IMR-90 (cell line): ENCODE measurements at regions not wholly inside any gene's neighbourhood (a gene's known extent, or its start where the extent isn't known, plus 50 kb on each side); places are given as distances from the start of the nearest gene placed in this dataset.

ENCODE experiments used
- ATAC-seq: fragments of 200-7000 bp; cut with Tn5 transposase; 2 replicates; pipeline ENCODE4 v1.9.1; 2020; ENCODE audit warnings: low read depth, mild to moderate bottlenecking, moderate library complexity
- BruUV-seq: library from RNA; stranded (reverse); fragments of 400-500 nt; replicated peaks from 2 replicates; lab custom pipeline; 2021; lab: Mats Ljungman, UMichigan
- CTCF ChIA-PET: fragments of 300-600 bp; formaldehyde crosslinking; extraction: SDS; loops from one replicate; lab custom pipeline; 2021; ENCODE audit warnings: antibody characterized with exemption; lab: Yijun Ruan, JAX
- POLR2A ChIA-PET: fragments of 300-600 bp; sonication (Branson Sonifier 250); formaldehyde crosslinking; loops from one replicate; lab custom pipeline; 2022; ENCODE audit warnings: antibody characterized with exemption; ENCODE audit not compliant: unreplicated experiment; lab: Charles Lee
- DNase-seq: peaks from one replicate; pipeline ENCODE4 v3.0.0; 2013
- H2AFZ ChIP-seq: replicated peaks from 2 replicates; pipeline ENCODE3; 2013; ENCODE audit warnings: low read length, mild to moderate bottlenecking; ENCODE audit not compliant: poor library complexity
- H2AK5ac ChIP-seq: 2 replicates; pipeline ENCODE4 v1.6.1; 2013; ENCODE audit warnings: low read depth, low read length, inconsistent platforms
- H2AK9ac ChIP-seq: replicated peaks from 2 replicates; pipeline ENCODE3; 2013; ENCODE audit warnings: mild to moderate bottlenecking, low read depth, low read length, moderate library complexity; ENCODE audit not compliant: poor library complexity
- H2BK120ac ChIP-seq: 2 replicates; pipeline ENCODE4 v1.6.1; 2013; ENCODE audit warnings: low read depth, low read length, inconsistent platforms
- H2BK15ac ChIP-seq: 3 replicates; pipeline ENCODE4 v1.6.1; 2013; ENCODE audit warnings: low read depth, low read length, inconsistent platforms
- H2BK20ac ChIP-seq: 2 replicates; pipeline ENCODE4 v1.6.1; 2013; ENCODE audit warnings: low read depth, mild to moderate bottlenecking, inconsistent platforms, low read length, moderate library complexity
- H2BK5ac ChIP-seq: 2 replicates; pipeline ENCODE4 v1.6.1; 2013; ENCODE audit warnings: mild to moderate bottlenecking, low read depth, low read length, inconsistent platforms; ENCODE audit not compliant: poor library complexity, severe bottlenecking
- H3K14ac ChIP-seq: replicated peaks from 2 replicates; pipeline ENCODE4 v1.6.1; 2013; ENCODE audit warnings: low read depth, low read length, inconsistent platforms
- H3K18ac ChIP-seq: 2 replicates; pipeline ENCODE4 v1.6.1; 2013; ENCODE audit warnings: low read depth, low read length, control low read depth
- H3K23ac ChIP-seq: 2 replicates; pipeline ENCODE4 v1.6.1; 2013; ENCODE audit warnings: low read depth, low read length, inconsistent platforms
- H3K27ac ChIP-seq: 2 replicates; pipeline ENCODE4 v1.5.1; 2013; ENCODE audit warnings: mild to moderate bottlenecking, control low read depth, low read length; ENCODE audit not compliant: insufficient read depth
- H3K27me3 ChIP-seq: 2 replicates; pipeline ENCODE4 v1.6.1; 2013; ENCODE audit warnings: low read length; ENCODE audit not compliant: control insufficient read depth, insufficient read depth
- H3K36me3 ChIP-seq: 2 replicates; pipeline ENCODE4 v1.6.1; 2013; ENCODE audit warnings: low read length, mixed read lengths; ENCODE audit not compliant: control insufficient read depth, insufficient read depth
- H3K4ac ChIP-seq: 2 replicates; pipeline ENCODE4 v1.6.1; 2013; ENCODE audit warnings: low read depth, low read length, inconsistent platforms
- H3K4me1 ChIP-seq: 2 replicates; pipeline ENCODE4 v1.6.1; 2013; ENCODE audit warnings: low read length, mixed read lengths; ENCODE audit not compliant: control insufficient read depth, insufficient read depth
- H3K4me2 ChIP-seq: 2 replicates; pipeline ENCODE4 v1.6.1; 2013; ENCODE audit warnings: low read depth, mild to moderate bottlenecking, control low read depth, low read length, moderate library complexity
- H3K4me3 ChIP-seq: 2 replicates; pipeline ENCODE4 v1.5.1; 2013; ENCODE audit warnings: low read depth, mild to moderate bottlenecking, control low read depth, low read length, moderate library complexity; ENCODE audit not compliant: insufficient read depth
- H3K56ac ChIP-seq: 2 replicates; pipeline ENCODE4 v1.6.1; 2013; ENCODE audit warnings: low read length, inconsistent platforms; ENCODE audit not compliant: insufficient read depth; ENCODE audit errors: extremely low read depth
- H3K79me1 ChIP-seq, 2 experiments: 2 replicates each; pipeline ENCODE4 v1.6.1; 2013; ENCODE audit warnings: low read length in 2 of 2, inconsistent platforms in 1 of 2, low read depth in 1 of 2
- H3K9ac ChIP-seq: 2 replicates; pipeline ENCODE4 v1.6.1; 2013; ENCODE audit warnings: low read depth, low read length, control low read depth
- H3K9me1 ChIP-seq: 2 replicates; pipeline ENCODE4 v1.6.1; 2013; ENCODE audit warnings: low read length, inconsistent platforms; ENCODE audit not compliant: insufficient read depth
- H3K9me3 ChIP-seq: 2 replicates; pipeline ENCODE4 v1.6.1; 2013; ENCODE audit warnings: low read length; ENCODE audit not compliant: control insufficient read depth, insufficient read depth
- H4K20me1 ChIP-seq: 2 replicates; pipeline ENCODE4 v1.6.1; 2013; ENCODE audit warnings: low read length, inconsistent platforms; ENCODE audit not compliant: insufficient read depth
- H4K5ac ChIP-seq: 2 replicates; pipeline ENCODE4 v1.6.1; 2013; ENCODE audit warnings: mild to moderate bottlenecking, low read depth, low read length, control low read depth
- H4K8ac ChIP-seq, 2 experiments: 2 replicates each; pipeline ENCODE4 v1.6.1; 2013; ENCODE audit warnings: low read depth in 2 of 2, low read length in 2 of 2, control low read depth in 1 of 2, inconsistent platforms in 1 of 2
- H4K91ac ChIP-seq: 2 replicates; pipeline ENCODE4 v1.6.1; 2013; ENCODE audit warnings: low read depth, low read length, inconsistent platforms; ENCODE audit not compliant: insufficient read depth
- BHLHE40 ChIP-seq: fragments of 150-350 bp; IDR thresholded peaks from 2 replicates; pipeline ENCODE4 v1.6.1; 2016; ENCODE audit warnings: mild to moderate bottlenecking, low read depth, low read length
- CEBPB ChIP-seq: IDR thresholded peaks from 2 replicates; pipeline ENCODE4 v1.6.1; 2012; ENCODE audit warnings: low read depth, low read length, improper control_type of control experiment
- CHD1 ChIP-seq: IDR thresholded peaks from 2 replicates; pipeline ENCODE4 v1.6.1; 2012; ENCODE audit warnings: low read depth, low read length, improper control_type of control experiment
- CTCF ChIP-seq: conservative IDR thresholded peaks from 2 replicates; pipeline ENCODE4 v1.5.1; 2012; ENCODE audit warnings: mild to moderate bottlenecking, low read depth, low read length, improper control_type of control experiment
- MAFK ChIP-seq: IDR thresholded peaks from 2 replicates; pipeline ENCODE4 v1.6.1; 2012; ENCODE audit warnings: low read depth, low read length, improper control_type of control experiment
- MAZ ChIP-seq: IDR thresholded peaks from 2 replicates; pipeline ENCODE4 v1.6.1; 2012; ENCODE audit warnings: low read depth, mild to moderate bottlenecking, low read length, improper control_type of control experiment, moderate library complexity, borderline replicate concordance
- MXI1 ChIP-seq: IDR thresholded peaks from 2 replicates; pipeline ENCODE4 v1.6.1; 2012; ENCODE audit warnings: low read depth, mild to moderate bottlenecking, low read length, moderate library complexity, borderline replicate concordance
- NFE2L2 ChIP-seq: fragments of 150-350 bp; IDR thresholded peaks from 2 replicates; pipeline ENCODE4 v1.6.1; 2016; ENCODE audit warnings: low read depth, mild to moderate bottlenecking, low read length
- POLR2A ChIP-seq: IDR thresholded peaks from 2 replicates; pipeline ENCODE4 v1.6.1; 2012; ENCODE audit warnings: mild to moderate bottlenecking, low read depth, low read length
- RAD21 ChIP-seq: IDR thresholded peaks from 2 replicates; pipeline ENCODE4 v1.6.1; 2012; ENCODE audit warnings: low read length, improper control_type of control experiment
- RFX5 ChIP-seq: IDR thresholded peaks from 2 replicates; pipeline ENCODE4 v1.8.0; 2012; ENCODE audit warnings: low read depth, mild to moderate bottlenecking, low read length, moderate library complexity
- SMC3 ChIP-seq: fragments of 150-350 bp; IDR thresholded peaks from 2 replicates; pipeline ENCODE4 v1.6.1; 2016; ENCODE audit warnings: low read depth, mild to moderate bottlenecking, antibody characterized with exemption, low read length, moderate library complexity
- USF2 ChIP-seq: fragments of 150-350 bp; IDR thresholded peaks from 2 replicates; pipeline ENCODE4 v1.6.1; 2017; ENCODE audit warnings: mild to moderate bottlenecking, antibody characterized with exemption, low read length, low read depth
- WGBS, 2 experiments: methylation state at CpG; one replicate each; pipeline versions ENCODE4 v1.1.5 to v1.1.7; 2013; ENCODE audit warnings: missing lambda C conversion rate in 2 of 2; ENCODE audit not compliant: insufficient read length in 1 of 2; ENCODE audit errors: extremely low coverage in 2 of 2; 5-methylcytosine and 5-hydroxymethylcytosine counted together
- dilution Hi-C: fragments of 300-500 bp; cut with HindIII; formaldehyde crosslinking; loops from one replicate; pipeline ENCODE4 v1.14.3; 2018; ENCODE audit warnings: low sequenced_read_pairs; ENCODE audit not compliant: unreplicated experiment
- in situ Hi-C: fragments of 300-500 bp; cut with MboI; formaldehyde crosslinking; loops from 3 replicates; pipeline ENCODE4 v1.14.3; 2019; ENCODE audit warnings: low sequenced_read_pairs, inconsistent platforms, mixed read lengths
- intact Hi-C: fragments of 100-400 bp; cut with micrococcal nuclease; formaldehyde crosslinking; loops from 2 replicates; pipeline ENCODE4 v1.10.0; 2022
- TF ChIP-seq, protein P1 (sequence below): fragments of 150-350 bp; IDR thresholded peaks from 2 replicates; pipeline ENCODE4 v1.6.1; 2016; ENCODE audit warnings: low read depth, mild to moderate bottlenecking, low read length, moderate library complexity, borderline replicate concordance

- Histone ChIP-seq H2AFZ (no peak overlapping the region), H4K91ac (no peak overlapping the region), H3K36me3 (no peaks in the 10 kb centered on the region), H3K4me3 (no peak overlapping the region), H3K4me1 (no peaks in the 10 kb centered on the region), H3K27me3 (peaks cover 16% of the 10 kb centered on the region), H3K9me1 (no peaks in the 10 kb centered on the region), H3K56ac (no peak overlapping the region), H3K27ac (no peak overlapping the region), H4K5ac (no peak overlapping the region), H3K9me3 (0 out of 2 replicates have a peak, but pooled peaks cover 2% of the 10 kb centered on the region), H4K8ac (no peak overlapping the region), H2BK15ac (no peak overlapping the region), H3K18ac (no peak overlapping the region), H4K20me1 (no peaks in the 10 kb centered on the region), H2BK120ac (no peak overlapping the region), H2AK5ac (no peak overlapping the region), H3K4ac (no peak overlapping the region), H3K4me2 (no peak overlapping the region), H3K14ac (no peak overlapping the region), H3K79me1 (no peaks in the 10 kb centered on the region), H3K9ac (no peak overlapping the region), H2BK20ac (no peak overlapping the region), H3K23ac (no peak overlapping the region), H2AK9ac (no peak overlapping the region), H2BK5ac (no peak overlapping the region)
- intact Hi-C loops = no loop called here
- ATAC-seq (no peak), DNase-seq (no peak)
- 4% methylated on average over 8 of the region's 17 CpGs; no CpG with 5 or more reads in 1 of the 2 experiments for WGBS, 2 experiments
- BruUV-seq = no TSS peak
- in situ Hi-C loops = no loop called here
- POLR2A ChIA-PET = no interaction called here
- dilution Hi-C loops = no loop called here
- no peak for TF ChIP-seq RAD21
- TF ChIP-seq SMC3 = no peak
- no peak for TF ChIP-seq MXI1
- no peak for TF ChIP-seq MAZ
- TF ChIP-seq CTCF = no peak
- no peak for TF ChIP-seq USF2
- TF ChIP-seq CHD1 = no peak
- no peak for TF ChIP-seq POLR2A
- no peak for TF ChIP-seq MAFK
- TF ChIP-seq RFX5 = no peak
- TF ChIP-seq, protein P1, sequence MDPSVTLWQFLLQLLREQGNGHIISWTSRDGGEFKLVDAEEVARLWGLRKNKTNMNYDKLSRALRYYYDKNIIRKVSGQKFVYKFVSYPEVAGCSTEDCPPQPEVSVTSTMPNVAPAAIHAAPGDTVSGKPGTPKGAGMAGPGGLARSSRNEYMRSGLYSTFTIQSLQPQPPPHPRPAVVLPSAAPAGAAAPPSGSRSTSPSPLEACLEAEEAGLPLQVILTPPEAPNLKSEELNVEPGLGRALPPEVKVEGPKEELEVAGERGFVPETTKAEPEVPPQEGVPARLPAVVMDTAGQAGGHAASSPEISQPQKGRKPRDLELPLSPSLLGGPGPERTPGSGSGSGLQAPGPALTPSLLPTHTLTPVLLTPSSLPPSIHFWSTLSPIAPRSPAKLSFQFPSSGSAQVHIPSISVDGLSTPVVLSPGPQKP = no peak
- TF ChIP-seq CEBPB = no peak
- TF ChIP-seq NFE2L2 = no peak
- TF ChIP-seq BHLHE40 = no peak
- CTCF ChIA-PET = no interaction called here
Observed at GRCh38 chr1:143699115-143699514, 272.7 kb downstream of the FAM72C start.
